H9 (cell line): ENCODE measurements at regions not wholly inside any gene's neighbourhood (a gene's known extent, or its start where the extent isn't known, plus 50 kb on each side); places are given as distances from the start of the nearest gene placed in this dataset.

Source experiments
- DNase-seq: peaks from one replicate; pipeline ENCODE4 v3.0.0-alpha.2; 2017
- H2AFZ ChIP-seq: one replicate; pipeline ENCODE4 v1.6.1; 2013; ENCODE audit warnings: mild to moderate bottlenecking, low read length, control low read depth, moderate library complexity
- H2AK5ac ChIP-seq: 2 replicates; pipeline ENCODE4 v1.6.1; 2013; ENCODE audit warnings: low read length, control low read depth, mixed read lengths; ENCODE audit not compliant: insufficient read length
- H2BK120ac ChIP-seq: one replicate; pipeline ENCODE4 v1.6.1; 2013; ENCODE audit warnings: low read depth, mild to moderate bottlenecking, low read length, control low read depth, inconsistent platforms; ENCODE audit not compliant: poor library complexity, severe bottlenecking
- H2BK12ac ChIP-seq: 2 replicates; pipeline ENCODE4 v1.6.1; 2013; ENCODE audit warnings: low read length, control low read depth, mixed read lengths, low read depth; ENCODE audit not compliant: insufficient read length
- H2BK15ac ChIP-seq: 2 replicates; pipeline ENCODE4 v1.6.1; 2013; ENCODE audit warnings: low read depth, low read length, control low read depth
- H2BK20ac ChIP-seq: one replicate; pipeline ENCODE4 v1.6.1; 2013; ENCODE audit warnings: low read depth, mild to moderate bottlenecking, low read length, control low read depth, inconsistent platforms; ENCODE audit not compliant: poor library complexity, severe bottlenecking
- H2BK5ac ChIP-seq: 2 replicates; pipeline ENCODE4 v1.6.1; 2013; ENCODE audit warnings: low read length, control low read depth, mixed read lengths; ENCODE audit not compliant: insufficient read length
- H3K14ac ChIP-seq: 2 replicates; pipeline ENCODE4 v1.6.1; 2013; ENCODE audit warnings: low read length, control low read depth; ENCODE audit not compliant: insufficient read depth
- H3K18ac ChIP-seq: 2 replicates; pipeline ENCODE4 v1.6.1; 2013; ENCODE audit warnings: low read depth, mild to moderate bottlenecking, mixed read lengths, low read length, control low read depth; ENCODE audit not compliant: insufficient read length
- H3K23ac ChIP-seq: 2 replicates; pipeline ENCODE4 v1.6.1; 2013; ENCODE audit warnings: low read length, control low read depth, mixed read lengths, low read depth; ENCODE audit not compliant: insufficient read length
- H3K23me2 ChIP-seq: 2 replicates; pipeline ENCODE4 v1.6.1; 2013; ENCODE audit warnings: low read depth, mild to moderate bottlenecking, mixed read lengths, low read length, control low read depth; ENCODE audit not compliant: insufficient read length, poor library complexity, severe bottlenecking
- H3K27ac ChIP-seq: 2 replicates; pipeline ENCODE4 v1.5.1; 2013; ENCODE audit warnings: low read length, control low read depth, mixed read lengths, low read depth; ENCODE audit not compliant: insufficient read length
- H3K27me3 ChIP-seq: 2 replicates; pipeline ENCODE4 v1.6.1; 2013; ENCODE audit warnings: low read length, control low read depth, inconsistent platforms; ENCODE audit not compliant: insufficient read depth
- H3K4ac ChIP-seq: 2 replicates; pipeline ENCODE4 v1.6.1; 2013; ENCODE audit warnings: low read depth, mild to moderate bottlenecking, control low read depth, inconsistent platforms, low read length, moderate library complexity
- H3K4me1 ChIP-seq: 2 replicates; pipeline ENCODE4 v1.6.1; 2013; ENCODE audit warnings: low read length, control low read depth, inconsistent platforms; ENCODE audit not compliant: insufficient read depth
- H3K4me2 ChIP-seq: 2 replicates; pipeline ENCODE4 v1.6.1; 2013; ENCODE audit warnings: low read length, control low read depth, mixed read lengths; ENCODE audit not compliant: insufficient read length, insufficient read depth
- H3K56ac ChIP-seq: 2 replicates; pipeline ENCODE4 v1.6.1; 2013; ENCODE audit warnings: low read depth, mild to moderate bottlenecking, mixed read lengths, low read length, control low read depth; ENCODE audit not compliant: insufficient read length
- H3K79me1 ChIP-seq: 2 replicates; pipeline ENCODE4 v1.6.1; 2013; ENCODE audit warnings: low read depth, mild to moderate bottlenecking, moderate library complexity, low read length, control low read depth, inconsistent platforms; ENCODE audit not compliant: insufficient read depth, poor library complexity, severe bottlenecking
- H3K79me2 ChIP-seq: 2 replicates; pipeline ENCODE4 v1.6.1; 2013; ENCODE audit warnings: low read length, control low read depth, inconsistent platforms; ENCODE audit not compliant: insufficient read depth
- H3K9ac ChIP-seq: 2 replicates; pipeline ENCODE4 v1.6.1; 2013; ENCODE audit warnings: low read length, control low read depth, mixed read lengths; ENCODE audit not compliant: insufficient read length; ENCODE audit errors: extremely low read depth
- H3K9me3 ChIP-seq: one replicate; pipeline ENCODE4 v1.6.1; 2013; ENCODE audit warnings: low read depth, low read length, inconsistent platforms; ENCODE audit not compliant: control insufficient read depth
- H3T11ph ChIP-seq: one replicate; pipeline ENCODE4 v1.6.1; 2013; ENCODE audit warnings: mild to moderate bottlenecking, low read length, control low read depth, inconsistent platforms
- H4K20me1 ChIP-seq: one replicate; pipeline ENCODE4 v1.6.1; 2013; ENCODE audit not compliant: control insufficient read depth, insufficient read length, insufficient read depth
- H4K5ac ChIP-seq: 2 replicates; pipeline ENCODE4 v1.6.1; 2013; ENCODE audit warnings: low read depth, mild to moderate bottlenecking, mixed read lengths, low read length, control low read depth; ENCODE audit not compliant: insufficient read length
- H4K8ac ChIP-seq: replicated peaks from 2 replicates; pipeline ENCODE4 v1.6.1; 2013; ENCODE audit warnings: low read length, control low read depth, mixed read lengths, low read depth; ENCODE audit not compliant: insufficient read length
- H4K91ac ChIP-seq: 2 replicates; pipeline ENCODE4 v1.6.1; 2013; ENCODE audit warnings: low read depth, mild to moderate bottlenecking, moderate library complexity, mixed read lengths, low read length, control low read depth; ENCODE audit not compliant: insufficient read length
- H3K27ac Mint-ChIP-seq, 3 experiments: 2 replicates in 2 of 3; 3 replicates in 1 of 3; pipeline ENCODE4 v1.8.0; 2020 to 2021; ENCODE audit warnings: mixed read lengths in 3 of 3, mild to moderate bottlenecking in 1 of 3, moderate library complexity in 1 of 3
- H3K27me3 Mint-ChIP-seq: 2 replicates; pipeline ENCODE4 v1.8.0; 2021; ENCODE audit warnings: low read depth, mild to moderate bottlenecking, moderate library complexity, mixed read lengths
- H3K36me3 Mint-ChIP-seq, 3 experiments: 2 replicates in 2 of 3; 3 replicates in 1 of 3; pipeline ENCODE4 v1.8.0; 2020 to 2021; ENCODE audit warnings: low read depth in 3 of 3, mixed read lengths in 3 of 3; ENCODE audit not compliant: insufficient read depth in 1 of 3
- H3K4me1 Mint-ChIP-seq, 2 experiments: 2 replicates each; pipeline ENCODE4 v1.8.0; 2020; ENCODE audit warnings: mixed read lengths in 2 of 2
- H3K4me3 Mint-ChIP-seq, 2 experiments: 2 replicates in 1 of 2; 3 replicates in 1 of 2; pipeline ENCODE4 v1.8.0; 2020 to 2021; ENCODE audit warnings: mild to moderate bottlenecking in 2 of 2, mixed read lengths in 2 of 2, moderate library complexity in 1 of 2
- H3K9me3 Mint-ChIP-seq, 2 experiments: 2 replicates in 1 of 2; 3 replicates in 1 of 2; pipeline ENCODE4 v1.8.0; 2020; ENCODE audit warnings: mild to moderate bottlenecking in 2 of 2, mixed read lengths in 2 of 2, moderate library complexity in 1 of 2
- WGBS: extraction: QIAGEN DNeasy Blood & Tissue Kit; methylation state at CpG from one replicate; pipeline ENCODE4 v1.1.7; 2013; ENCODE audit warnings: missing lambda C conversion rate, low lambda C conversion rate, mixed read lengths; ENCODE audit not compliant: insufficient read length; ENCODE audit errors: extremely low coverage; 5-methylcytosine and 5-hydroxymethylcytosine counted together
- TF ChIP-seq, protein P1 (sequence below): fragments of 200-600 bp; sonication (generic); conservative IDR thresholded peaks from 3 replicates; pipeline ENCODE4 v1.8.0; 2021; ENCODE audit warnings: antibody characterized with exemption, mild to moderate bottlenecking

GRCh38 chr5:144873076-144873475 is 702.4 kb downstream of the KCTD16 start:
- Histone ChIP-seq H3K56ac (no peak overlapping the region), H4K91ac (no peak overlapping the region), H3K79me1 (no peaks in the 10 kb centered on the region), H4K20me1 (no peaks in the 10 kb centered on the region), H3K23me2 (no peaks in the 10 kb centered on the region), H3K27me3 (no peaks in the 10 kb centered on the region), H3K4me1 (no peaks in the 10 kb centered on the region), H3K27ac (no peak overlapping the region), H4K8ac (no peak overlapping the region), H3T11ph (no peak overlapping the region), H2BK12ac (no peak overlapping the region), H3K79me2 (no peaks in the 10 kb centered on the region), H2BK5ac (no peak overlapping the region), H3K9ac (no peak overlapping the region), H3K4me2 (no peak overlapping the region), H2BK15ac (no peak overlapping the region), H3K14ac (no peak overlapping the region), H3K18ac (no peak overlapping the region), H2AK5ac (no peak overlapping the region), H2BK20ac (no peak overlapping the region), H3K23ac (no peak overlapping the region), H2AFZ (no peak overlapping the region), H4K5ac (no peak overlapping the region), H3K9me3 (no peaks in the 10 kb centered on the region), H3K4ac (no peak overlapping the region), H2BK120ac (no peak overlapping the region)
- Mint-ChIP-seq H3K9me3 (no peaks in the 10 kb centered on the region), H3K4me1 (no peaks in the 10 kb centered on the region; a peak in 1 of 4 replicates), H3K4me3 (no peak overlapping the region), H3K36me3 (no peaks in the 10 kb centered on the region), H3K27me3 (no peaks in the 10 kb centered on the region), H3K27ac (no peak overlapping the region)
- TF ChIP-seq, protein P1, sequence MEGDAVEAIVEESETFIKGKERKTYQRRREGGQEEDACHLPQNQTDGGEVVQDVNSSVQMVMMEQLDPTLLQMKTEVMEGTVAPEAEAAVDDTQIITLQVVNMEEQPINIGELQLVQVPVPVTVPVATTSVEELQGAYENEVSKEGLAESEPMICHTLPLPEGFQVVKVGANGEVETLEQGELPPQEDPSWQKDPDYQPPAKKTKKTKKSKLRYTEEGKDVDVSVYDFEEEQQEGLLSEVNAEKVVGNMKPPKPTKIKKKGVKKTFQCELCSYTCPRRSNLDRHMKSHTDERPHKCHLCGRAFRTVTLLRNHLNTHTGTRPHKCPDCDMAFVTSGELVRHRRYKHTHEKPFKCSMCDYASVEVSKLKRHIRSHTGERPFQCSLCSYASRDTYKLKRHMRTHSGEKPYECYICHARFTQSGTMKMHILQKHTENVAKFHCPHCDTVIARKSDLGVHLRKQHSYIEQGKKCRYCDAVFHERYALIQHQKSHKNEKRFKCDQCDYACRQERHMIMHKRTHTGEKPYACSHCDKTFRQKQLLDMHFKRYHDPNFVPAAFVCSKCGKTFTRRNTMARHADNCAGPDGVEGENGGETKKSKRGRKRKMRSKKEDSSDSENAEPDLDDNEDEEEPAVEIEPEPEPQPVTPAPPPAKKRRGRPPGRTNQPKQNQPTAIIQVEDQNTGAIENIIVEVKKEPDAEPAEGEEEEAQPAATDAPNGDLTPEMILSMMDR: no peak
- WGBS: no CpG with 5 or more reads among the region's 2 CpGs
- DNase-seq: no peak
